GM21360 (cell line): ENCODE measurements at regions not wholly inside any gene's neighbourhood (a gene's known extent, or its start where the extent isn't known, plus 50 kb on each side); places are given as distances from the start of the nearest gene placed in this dataset.

ENCODE experiments used
- ATAC-seq: cut with Tn5 transposase; IDR thresholded peaks from one replicate; pipeline ENCODE4 v1.9.1; 2021; ENCODE audit warnings: mild to moderate bottlenecking, moderate library complexity; ENCODE audit not compliant: unreplicated experiment

DNA sequence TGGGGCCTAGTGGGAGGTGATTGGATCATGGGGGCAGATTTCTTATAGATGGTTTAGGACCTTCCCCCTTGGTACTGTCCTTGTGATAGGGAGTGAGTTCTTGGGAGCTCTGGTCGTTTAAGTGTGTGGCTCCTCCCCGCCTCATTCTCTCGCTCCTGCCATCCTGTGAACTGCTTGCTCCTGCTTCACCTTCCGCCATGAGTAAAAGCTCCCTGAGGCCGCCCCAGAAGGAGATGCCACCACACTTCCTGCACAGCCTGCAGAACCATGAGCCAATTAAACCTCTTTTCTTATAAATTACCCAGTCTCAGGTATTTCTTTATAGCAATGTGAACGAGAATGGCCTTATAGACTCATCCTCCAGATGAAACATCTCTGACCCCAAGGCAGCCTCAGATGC is 101.5 kb downstream of the KCNF1 start:
- no peak for ATAC-seq

DNA sequence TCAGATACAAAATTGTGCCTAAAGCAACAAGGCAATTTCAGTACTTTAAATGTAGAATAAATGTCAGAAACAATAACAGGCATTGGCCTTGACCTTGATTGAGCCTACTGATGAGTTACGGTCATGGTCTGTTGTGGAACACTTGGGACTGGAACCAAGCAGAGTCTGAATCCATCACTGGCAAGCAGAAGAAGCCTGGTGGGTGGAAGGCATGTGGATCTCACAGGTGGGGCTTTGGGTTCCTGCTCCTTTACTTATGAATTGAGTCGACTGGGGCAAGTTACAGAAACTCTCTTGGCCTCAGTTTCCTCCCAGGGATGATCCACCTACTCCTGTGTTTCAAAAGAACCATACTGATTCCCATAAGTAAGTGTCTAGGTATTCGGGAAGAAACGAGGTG is 102.3 kb downstream of the KCNF1 start:
- ATAC-seq: no peak

DNA sequence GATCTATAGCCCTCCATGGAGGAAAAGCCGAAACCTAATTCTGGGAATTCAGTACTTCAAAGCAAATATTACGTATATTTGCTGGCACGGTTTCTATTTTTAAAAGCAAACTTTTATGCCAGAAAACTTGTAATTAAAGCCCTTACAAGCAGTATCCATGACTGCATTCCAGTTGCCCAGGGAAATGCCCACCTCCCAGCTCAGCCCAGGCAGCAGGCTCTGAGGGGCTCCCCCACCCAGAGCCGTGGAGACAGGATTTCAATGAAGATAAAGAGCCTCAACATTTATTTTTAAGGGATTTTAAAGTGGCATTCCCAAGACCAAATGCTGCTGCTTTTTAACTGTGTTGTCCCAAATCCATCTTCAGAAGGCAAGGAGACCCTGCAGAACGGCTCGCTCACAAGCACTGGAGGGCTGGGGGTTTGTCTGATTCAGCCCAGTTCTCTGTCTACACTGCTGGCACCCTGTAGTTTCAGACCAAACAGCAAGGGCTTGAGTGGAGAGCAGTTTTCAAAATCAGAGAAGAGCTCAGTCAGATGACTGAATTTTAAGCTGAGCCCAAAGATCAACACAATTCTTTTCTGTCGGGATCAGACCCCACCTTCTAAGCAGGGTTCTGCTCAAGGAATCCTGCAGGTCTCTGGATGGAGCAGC is 105.1 kb downstream of the KCNF1 start:
- no peak for ATAC-seq

DNA sequence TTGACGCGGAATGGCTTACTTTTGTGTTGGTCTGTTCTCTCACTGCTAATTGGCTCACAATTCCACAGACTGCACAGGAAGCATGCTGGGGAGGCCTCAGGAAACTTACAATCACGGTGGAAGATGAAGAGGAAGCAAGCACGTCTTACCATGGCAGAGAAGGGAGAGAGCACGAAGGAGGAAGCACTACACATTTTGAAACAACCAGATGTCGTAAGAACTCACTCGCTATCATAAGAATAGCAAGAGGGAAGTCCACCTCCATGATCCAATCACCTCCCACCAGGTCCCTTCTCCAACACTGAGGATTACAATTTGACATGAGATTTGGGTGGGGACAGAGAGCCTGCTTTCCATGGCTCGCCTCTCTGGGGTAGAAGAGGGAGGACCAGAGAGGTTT is 106.2 kb downstream of the KCNF1 start:
- no peak for ATAC-seq

DNA sequence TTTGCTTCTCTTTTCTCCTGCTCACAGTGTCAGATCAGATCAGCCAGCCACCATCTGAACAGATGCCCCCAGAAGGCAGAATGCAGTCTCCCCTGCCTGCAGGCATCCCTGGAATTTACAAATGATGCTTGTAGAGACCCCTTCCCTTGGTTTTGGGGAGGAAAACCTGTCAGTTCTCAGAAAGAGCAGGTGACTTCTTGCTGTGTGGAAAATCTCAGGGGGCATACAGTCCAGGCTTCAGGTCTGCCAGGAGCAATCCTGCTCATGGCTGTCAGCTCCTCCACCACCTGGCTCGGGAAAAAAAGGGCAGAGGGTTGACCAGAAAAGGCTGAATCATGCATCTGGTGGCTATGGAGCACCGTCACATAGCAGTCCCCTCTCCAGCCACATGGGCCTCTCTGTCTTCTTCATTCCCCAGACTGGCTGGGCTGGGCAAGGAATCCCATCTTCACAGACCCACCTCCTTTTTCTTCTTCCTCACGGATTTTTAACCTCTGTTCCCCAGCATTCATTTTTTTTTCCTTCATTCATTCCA is 107.0 kb downstream of the KCNF1 start:
- ATAC-seq: no peak

DNA sequence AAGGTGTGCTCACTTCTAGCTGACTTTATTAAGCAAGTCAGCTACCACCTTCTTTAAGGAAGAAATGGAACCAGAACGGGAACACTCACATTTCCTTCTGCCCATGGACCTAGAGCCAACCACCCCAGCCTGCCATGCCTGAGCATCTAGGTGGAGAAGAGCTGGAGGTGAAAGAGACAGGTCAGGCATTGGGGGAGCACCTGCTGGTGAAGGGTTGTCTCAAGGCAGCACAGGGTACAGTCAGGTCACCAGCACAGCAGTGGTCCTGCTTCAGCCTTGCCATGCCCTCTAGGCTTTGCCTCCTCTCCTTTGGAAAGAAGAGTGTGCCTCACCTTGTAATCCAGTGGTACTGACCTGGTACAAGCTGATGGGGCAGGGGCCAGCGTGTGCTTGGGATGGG is 107.9 kb downstream of the KCNF1 start:
- no peak for ATAC-seq

DNA sequence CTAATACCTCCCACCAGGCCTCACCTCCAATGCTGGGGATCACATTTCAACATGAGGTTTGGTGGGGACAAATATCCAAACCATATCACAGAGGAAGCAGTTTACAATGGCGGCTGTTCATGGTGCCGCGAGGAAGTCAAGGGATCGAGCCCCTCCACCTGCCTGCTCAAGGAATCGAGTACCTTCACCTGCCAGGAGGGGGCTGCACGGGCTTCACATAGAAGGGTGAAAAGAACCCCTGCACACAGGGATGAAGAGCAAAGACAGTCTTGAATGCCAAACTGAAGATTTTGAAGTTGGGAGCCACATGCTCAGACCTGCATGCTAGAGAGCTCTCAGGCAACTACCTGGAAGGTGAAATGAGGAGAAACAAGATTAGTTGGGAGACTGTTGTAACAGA is 110.3 kb downstream of the KCNF1 start:
- ATAC-seq: no peak

DNA sequence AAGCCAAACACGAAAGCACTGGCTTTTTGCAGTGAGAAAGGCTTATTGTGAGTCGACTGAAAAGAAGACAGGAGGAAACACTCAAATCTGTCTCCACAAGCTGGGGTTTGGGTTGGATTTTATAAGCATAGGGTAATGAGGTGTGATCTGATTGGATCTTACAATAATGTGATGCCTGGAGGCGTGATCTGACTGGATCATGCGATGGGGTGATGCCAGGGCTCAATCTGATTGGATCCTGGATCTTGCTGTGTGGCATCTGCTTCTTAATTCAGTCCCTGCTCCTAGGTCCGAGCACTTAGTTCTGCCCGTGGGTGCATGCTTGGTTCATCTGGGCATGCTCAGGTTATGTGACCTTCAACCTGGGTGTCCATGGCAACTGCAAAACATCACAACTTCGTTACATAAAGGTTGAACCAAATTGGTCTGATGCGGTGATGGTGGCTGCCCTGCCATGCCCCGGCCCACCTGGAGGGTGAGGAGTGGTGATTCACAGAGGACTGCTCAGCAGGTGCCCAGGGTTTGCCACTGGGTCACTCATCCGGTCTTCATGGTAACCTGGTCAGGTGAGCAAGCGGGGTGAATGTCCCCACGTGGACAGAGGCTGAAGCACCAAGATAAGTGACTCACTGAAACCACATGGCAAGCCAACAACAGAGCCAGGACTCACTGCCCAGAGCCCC is 111.0 kb downstream of the KCNF1 start:
- no peak for ATAC-seq

DNA sequence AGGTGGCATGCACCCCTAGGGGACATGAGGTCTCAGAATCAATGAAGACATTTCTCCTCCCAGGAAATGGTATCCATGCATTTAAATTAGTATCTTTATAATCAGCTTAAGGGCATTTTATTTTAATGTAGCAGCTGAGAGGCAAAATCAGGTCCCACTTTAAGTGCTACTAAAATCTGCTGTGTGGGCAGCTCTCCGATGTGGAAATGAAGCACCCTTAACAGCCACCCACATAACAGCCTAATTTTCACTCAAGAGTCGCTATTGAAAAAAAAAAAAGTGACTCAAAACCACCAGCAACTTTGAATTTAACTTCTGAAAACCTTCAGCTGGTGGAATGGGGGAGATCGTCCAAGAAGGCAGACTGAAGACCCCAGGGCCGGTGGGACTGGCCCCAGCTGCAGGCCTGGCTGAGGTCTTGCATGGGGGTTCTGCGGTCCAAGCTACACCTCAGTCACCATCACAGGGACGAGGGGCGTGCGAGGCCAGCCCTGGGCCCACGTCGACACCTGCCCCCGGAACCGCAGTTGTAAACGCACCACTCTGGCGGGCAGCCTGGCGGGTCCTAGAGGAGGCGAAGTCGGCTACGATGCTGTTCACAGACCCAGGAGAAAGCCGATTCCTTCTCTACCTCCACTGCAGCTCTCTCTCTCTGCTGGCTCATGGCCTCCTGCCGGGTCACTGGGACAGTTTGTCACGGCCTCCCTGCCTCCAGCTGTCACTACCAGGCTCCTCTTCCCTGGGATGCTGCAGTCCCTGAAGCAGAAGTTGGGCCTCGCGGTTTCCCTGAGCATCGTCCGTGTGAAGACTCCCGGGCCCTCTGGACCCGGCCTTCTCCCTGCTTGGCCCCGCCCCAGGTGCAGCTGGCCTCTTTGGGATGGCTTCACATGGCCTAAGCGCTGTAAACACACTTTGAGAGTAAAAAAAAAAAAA is 111.9 kb downstream of the KCNF1 start:
- ATAC-seq: no peak

DNA sequence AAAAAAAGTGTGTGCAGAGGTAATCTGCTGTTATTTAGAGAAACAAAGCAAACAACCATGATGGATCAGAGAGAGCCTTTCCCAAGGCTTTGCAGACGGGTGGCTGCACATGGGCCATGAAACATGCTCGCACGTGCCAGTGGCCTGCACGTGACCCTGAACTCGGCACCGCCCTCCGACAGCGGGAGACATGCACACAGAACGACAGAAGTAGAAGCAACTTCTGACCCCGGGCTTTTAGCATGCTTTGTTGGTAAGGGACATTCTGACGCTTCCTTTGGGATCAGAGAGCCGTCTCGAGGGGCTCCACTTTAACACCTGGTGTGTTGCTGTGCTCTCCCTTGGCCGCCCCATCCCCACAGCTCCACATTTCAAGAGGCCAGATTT is 112.5 kb downstream of the KCNF1 start:
- ATAC-seq: no peak

DNA sequence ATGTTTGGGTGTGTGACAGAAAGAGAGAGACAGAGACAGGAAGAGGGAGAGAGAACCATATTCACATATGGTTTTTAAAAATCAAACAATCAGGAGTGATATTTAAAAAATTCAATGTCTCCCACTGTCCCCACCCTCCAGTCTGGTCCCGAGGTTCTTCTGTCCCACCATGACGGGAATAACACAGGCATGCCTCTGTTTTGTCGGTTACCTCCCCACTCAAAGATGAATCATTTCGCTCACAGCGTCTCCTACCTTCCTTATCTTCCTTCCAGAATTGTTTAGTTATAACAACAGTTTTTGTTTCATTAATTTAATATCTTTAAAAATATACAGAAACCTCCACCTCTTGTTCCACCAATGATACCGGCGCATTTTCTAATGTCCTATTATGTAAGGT is 113.0 kb downstream of the KCNF1 start:
- ATAC-seq: no peak

DNA sequence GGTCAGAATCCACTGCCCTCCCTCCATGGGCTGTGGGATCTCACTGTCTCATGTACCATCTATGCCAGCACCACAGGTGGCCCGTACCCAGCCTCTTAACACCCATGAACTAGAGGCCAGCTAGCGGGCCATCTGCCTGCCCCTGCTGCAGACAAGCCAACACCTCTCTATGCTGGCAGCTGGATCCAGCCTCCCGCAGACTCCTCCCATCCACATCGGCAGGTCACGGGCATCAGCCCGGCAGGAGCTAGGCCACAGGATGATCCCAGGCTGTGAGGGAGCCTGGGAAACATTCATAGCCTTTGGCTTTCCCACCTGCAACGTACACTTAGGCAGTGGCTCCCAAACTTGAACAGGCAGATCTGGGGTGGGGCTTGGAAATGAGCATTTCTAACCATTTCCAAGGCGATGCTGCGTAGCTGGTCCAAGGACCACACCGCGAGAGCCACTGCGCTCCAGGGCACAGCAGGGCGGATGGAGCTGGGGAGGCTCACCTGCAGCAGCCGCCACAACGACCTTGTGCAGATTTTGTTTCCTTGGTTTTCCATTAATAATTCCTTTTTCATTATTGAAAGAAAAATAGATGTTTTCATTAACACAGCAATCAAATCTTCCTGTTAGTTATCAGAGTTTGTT is 114.7 kb downstream of the KCNF1 start:
- ATAC-seq: no peak

DNA sequence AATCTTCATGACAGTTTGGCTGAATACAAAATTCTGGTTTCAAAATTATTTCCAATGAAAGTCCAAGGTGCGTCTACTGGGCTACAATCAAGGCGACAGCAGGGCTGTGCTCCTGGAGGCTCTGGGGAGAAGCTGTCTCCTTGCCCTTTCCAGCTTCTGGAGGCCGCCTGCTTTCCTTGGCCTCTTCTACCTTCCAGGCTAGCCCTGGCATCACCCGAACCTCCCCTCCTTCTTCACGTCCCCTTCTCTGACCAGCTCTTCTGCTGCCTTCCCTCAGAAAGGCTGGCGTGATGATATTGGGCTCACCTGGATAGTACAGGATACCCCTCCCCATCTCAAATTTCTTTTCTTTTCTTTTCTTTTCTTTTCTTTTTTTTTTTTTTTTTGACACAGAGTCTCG is 115.5 kb downstream of the KCNF1 start:
- no peak for ATAC-seq

DNA sequence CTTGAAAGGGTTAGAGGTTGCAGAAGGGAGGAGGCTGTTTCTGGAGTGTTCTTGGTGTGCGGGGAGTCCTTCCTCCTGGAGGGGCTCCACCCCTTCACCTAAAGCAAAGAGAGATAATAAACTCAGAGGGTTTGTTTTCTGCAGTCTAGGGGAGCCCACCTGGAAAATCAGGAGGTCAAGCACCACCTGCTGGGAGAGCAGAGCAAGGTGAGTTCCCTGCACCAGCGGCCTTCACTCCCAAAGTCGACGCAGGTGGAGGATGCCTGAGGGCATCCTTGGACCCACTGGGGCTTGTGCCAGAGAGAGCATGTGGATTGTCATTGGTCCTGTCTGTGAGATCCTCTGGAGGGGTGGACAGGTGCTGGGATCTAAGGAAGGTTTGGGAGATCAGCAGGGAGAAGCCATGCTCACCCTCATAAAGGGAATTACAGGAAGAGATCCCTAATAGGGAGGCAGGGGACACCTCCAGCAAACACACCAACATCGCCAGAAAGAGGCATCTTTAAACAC is 116.7 kb downstream of the KCNF1 start:
- ATAC-seq: no peak

DNA sequence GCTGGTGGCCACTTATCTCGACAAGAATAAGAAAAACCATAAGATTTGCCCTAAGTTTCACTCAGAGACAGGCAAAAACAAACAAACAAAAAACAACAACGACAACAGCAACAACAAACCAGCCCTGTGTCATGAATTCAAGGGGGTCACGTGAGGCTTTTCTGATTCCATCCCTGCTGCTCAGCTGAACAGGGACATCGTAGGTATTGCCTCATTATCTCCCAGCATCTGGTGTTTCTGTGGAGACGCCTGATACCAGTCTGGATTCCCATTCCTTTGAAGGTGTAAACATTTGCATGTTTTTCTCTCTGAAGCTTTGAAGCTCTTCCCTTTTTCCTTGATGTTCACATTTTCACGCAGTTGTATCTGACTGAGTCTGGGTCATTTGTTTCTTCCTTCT is 117.4 kb downstream of the KCNF1 start:
- no peak for ATAC-seq

DNA sequence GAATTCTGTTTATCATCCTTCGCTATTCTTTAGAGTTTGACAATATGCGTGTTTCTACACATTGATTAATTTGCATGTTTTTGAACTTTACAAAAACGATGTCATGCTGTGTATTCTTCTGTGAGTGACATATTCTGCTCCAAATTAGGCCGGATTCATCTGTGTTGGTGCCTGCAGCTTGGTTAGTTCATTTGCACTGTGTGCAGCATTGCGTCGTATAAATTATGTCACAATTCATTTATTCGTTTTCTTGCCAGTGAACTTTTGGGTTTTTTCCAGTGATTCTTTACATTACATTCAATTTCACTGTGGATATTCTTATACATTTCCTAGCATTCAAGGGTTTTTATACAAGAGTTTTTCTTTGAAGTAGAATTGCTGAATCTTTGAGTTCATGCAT is 118.3 kb downstream of the KCNF1 start:
- no peak for ATAC-seq

DNA sequence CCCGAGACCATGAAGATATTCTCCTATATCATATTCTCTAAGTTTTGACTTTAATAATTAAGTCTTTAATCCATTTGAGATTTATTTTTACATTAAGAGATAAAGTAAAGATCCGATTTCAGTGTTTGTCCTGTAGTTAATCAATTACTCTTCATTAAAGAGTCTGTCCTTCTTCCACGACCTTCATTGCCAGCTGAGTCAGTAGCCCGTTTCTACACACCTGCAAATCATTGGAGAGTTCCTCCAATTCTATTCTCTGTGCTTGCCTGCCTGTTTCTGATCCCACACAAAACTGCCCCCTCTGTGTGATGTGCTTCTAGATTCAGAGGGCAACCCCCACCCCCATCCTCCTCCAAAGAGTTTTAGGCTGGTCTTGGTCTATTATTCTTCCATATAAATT is 119.2 kb downstream of the KCNF1 start:
- ATAC-seq: no peak

DNA sequence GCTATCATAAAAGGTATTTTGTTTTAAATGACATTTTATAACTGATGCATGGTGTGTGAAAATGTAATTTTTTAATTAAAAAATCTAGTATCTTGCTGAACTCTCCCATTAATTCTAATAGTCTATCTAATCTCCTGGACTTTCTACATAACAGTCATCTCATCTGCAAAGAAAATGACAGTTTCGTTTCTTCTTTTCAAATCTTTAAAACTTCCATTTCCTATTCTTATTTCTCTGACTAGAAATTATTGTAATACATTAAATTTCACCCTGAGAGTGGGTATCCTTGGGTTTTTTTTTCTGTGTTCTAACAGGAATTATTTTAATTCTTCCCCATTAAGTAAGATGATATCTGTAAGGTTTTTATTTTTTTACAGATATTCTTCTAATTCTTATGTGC is 120.1 kb downstream of the KCNF1 start:
- ATAC-seq: no peak

DNA sequence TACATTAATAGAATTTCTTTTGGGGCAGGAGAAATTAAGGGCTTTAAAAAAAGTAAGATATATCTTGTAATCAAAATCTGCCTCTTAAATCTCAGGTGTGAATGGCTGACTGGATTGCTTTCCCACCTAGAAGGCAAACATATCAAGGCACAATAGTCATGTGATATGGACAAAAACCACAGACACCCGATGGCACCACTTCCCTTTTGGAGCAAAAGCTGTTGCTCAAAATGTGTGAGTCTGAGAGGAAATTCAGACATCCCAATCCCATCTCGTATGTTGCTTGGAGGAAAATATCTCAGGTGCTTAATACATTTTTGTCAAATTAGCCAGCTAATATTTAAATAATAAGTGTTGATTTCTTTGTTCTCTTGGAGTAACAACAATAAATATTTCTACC is 120.7 kb downstream of the KCNF1 start:
- no peak for ATAC-seq

DNA sequence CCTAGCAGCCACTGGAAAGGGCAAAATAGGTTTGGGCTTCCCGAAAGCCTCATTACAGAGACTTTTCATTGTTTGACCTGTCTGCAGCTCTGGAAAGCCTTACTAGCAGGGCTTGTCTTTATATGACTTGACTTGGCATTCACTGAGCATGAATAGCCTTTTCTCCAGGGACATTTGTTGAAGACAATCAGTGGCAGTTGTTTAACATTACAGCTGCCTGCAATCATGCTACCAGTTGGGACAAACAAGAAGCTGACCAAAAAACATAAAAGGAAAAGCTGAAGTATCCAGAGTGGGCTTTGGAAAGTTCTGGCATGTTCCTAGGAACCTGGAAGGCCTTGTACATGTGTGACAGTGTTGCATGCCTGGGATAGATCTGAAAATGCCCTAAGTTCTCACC is 121.4 kb downstream of the KCNF1 start:
- ATAC-seq: no peak

DNA sequence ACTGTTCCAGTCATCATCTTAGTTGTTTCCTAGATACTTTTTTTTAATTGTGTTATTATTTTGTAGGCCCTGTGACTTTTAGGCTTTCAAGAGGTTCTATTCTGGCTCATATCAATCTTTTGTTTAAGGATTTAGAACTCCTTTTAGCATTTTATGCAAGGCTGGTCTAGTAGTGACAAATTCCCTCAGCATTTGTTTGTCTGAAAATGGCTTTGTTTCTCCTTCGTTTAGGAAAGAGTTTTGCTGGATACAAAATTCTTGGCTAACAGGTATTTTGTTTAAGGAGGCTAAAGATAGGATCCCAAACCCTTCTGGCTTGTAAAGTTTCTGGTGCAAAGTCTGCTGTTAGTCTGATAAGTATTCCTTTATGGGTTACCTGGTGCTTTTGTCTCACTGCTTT is 116.6 kb upstream of the SLC66A3 start:
- no peak for ATAC-seq
